WERI-Rb-1 (cell line): ENCODE measurements at regions not wholly inside any gene's neighbourhood (a gene's known extent, or its start where the extent isn't known, plus 50 kb on each side); places are given as distances from the start of the nearest gene placed in this dataset.

Experiments
- DNase-seq: peaks from one replicate; pipeline ENCODE4 v3.0.0-alpha.2; 2020
- H3K27ac ChIP-seq: fragments of 250-450 bp; sonication (Bioruptor Pico); 2 replicates; pipeline ENCODE4 v1.5.1; 2020; ENCODE audit warnings: mild to moderate bottlenecking, moderate library complexity
- H3K27me3 ChIP-seq: fragments of 250-450 bp; sonication (Bioruptor Pico); 2 replicates; pipeline ENCODE4 v1.5.1; 2021; ENCODE audit warnings: mild to moderate bottlenecking, low read depth, moderate library complexity; ENCODE audit not compliant: insufficient read depth, severe bottlenecking
- H3K36me3 ChIP-seq: fragments of 250-450 bp; sonication (Bioruptor Pico); 2 replicates; pipeline ENCODE4 v1.5.1; 2020; ENCODE audit warnings: mild to moderate bottlenecking, moderate library complexity
- H3K4me3 ChIP-seq: 2 replicates; pipeline ENCODE4 v1.5.1; 2011; ENCODE audit warnings: low read depth, mild to moderate bottlenecking, control low read depth, low read length
- H3K9me3 ChIP-seq: fragments of 250-450 bp; sonication (Bioruptor Pico); 2 replicates; pipeline ENCODE4 v1.5.1; 2021; ENCODE audit warnings: mild to moderate bottlenecking, moderate library complexity; ENCODE audit not compliant: severe bottlenecking
- TF ChIP-seq, protein P1 (sequence below): IDR thresholded peaks from 2 replicates; pipeline ENCODE4 v1.5.1; 2011; ENCODE audit warnings: low read depth, mild to moderate bottlenecking, control low read depth, inconsistent platforms, low read length

DNA sequence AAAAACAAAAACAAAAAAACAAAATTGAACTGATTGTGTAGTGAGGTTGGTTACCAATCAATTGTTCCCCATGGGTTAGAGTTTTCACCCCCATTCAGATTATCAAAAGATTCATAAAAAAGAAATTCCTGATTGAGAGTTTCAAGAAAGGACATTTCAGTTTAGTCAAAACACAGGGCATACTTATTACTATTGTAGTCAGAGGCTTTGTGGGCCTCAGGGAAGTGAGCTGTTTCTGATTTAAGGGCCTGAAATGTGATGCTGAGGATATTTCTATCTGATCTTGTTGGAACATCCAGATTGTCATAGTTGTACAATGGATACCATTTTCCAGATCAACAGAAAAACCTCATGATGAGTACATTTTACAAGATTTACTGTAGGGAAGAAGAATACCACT is 368.1 kb upstream of the NETO1 start:
- Histone ChIP-seq H3K36me3 (no peaks in the 10 kb centered on the region), H3K4me3 (no peak overlapping the region), H3K27ac (no peak overlapping the region), H3K9me3 (no peaks in the 10 kb centered on the region), H3K27me3 (no peaks in the 10 kb centered on the region)
- DNase-seq = no peak
- TF ChIP-seq, protein P1, sequence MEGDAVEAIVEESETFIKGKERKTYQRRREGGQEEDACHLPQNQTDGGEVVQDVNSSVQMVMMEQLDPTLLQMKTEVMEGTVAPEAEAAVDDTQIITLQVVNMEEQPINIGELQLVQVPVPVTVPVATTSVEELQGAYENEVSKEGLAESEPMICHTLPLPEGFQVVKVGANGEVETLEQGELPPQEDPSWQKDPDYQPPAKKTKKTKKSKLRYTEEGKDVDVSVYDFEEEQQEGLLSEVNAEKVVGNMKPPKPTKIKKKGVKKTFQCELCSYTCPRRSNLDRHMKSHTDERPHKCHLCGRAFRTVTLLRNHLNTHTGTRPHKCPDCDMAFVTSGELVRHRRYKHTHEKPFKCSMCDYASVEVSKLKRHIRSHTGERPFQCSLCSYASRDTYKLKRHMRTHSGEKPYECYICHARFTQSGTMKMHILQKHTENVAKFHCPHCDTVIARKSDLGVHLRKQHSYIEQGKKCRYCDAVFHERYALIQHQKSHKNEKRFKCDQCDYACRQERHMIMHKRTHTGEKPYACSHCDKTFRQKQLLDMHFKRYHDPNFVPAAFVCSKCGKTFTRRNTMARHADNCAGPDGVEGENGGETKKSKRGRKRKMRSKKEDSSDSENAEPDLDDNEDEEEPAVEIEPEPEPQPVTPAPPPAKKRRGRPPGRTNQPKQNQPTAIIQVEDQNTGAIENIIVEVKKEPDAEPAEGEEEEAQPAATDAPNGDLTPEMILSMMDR = no peak

DNA sequence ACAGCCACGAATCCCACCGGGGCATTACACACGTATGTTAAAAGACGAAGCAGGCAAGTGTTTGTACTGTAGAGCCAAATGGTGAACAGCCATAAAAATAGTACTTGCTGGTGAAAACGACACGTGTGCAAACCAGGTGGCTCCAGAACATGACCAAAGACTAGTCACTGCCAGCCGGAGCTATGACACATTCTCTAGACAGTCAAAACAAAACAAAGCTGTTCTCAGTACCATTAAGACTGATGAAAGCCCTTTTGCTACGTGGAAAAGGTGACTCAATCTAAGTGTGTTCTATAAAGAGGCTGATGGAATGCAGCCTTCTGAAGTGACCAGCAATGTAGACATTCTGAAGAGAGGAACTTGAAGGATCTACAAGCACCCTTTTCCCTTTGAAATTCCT is 367.7 kb upstream of the NETO1 start:
- no peak for DNase-seq
- H3K36me3 ChIP-seq = no peaks in the 10 kb centered on the region
- H3K27ac ChIP-seq = no peak overlapping the region
- H3K27me3 ChIP-seq = no peaks in the 10 kb centered on the region
- no peak overlapping the region for H3K4me3 ChIP-seq
- no peaks in the 10 kb centered on the region for H3K9me3 ChIP-seq
- TF ChIP-seq, protein P1 = no peak

GRCh38 chr18:73232933-73233332 is 365.1 kb upstream of the NETO1 start:
- no peak overlapping the region for H3K4me3 ChIP-seq
- no peaks in the 10 kb centered on the region for H3K36me3 ChIP-seq
- no peaks in the 10 kb centered on the region for H3K27me3 ChIP-seq
- no peak overlapping the region for H3K27ac ChIP-seq
- DNase-seq = no peak
- TF ChIP-seq, protein P1 = no peak
- H3K9me3 ChIP-seq = no peaks in the 10 kb centered on the region

DNA sequence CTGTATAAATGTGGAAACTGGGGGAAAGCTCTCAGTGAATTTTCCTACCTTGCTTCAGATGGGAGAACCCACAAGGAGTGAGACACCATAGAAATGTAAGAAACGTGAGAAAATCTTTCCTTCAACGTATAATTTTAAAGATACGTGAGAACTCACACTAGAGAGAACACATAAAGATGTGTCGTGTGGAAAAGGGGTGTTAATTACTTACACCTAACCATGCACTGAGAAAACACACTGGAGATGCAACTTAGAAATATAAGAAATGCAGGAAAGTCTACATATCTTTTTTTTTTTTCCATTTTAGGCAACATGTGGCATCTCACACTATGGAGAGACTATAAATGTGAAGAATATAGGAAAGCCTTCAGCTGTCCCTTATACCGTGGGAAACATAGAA is 352.9 kb upstream of the NETO1 start:
- no peak for DNase-seq
- TF ChIP-seq, protein P1 = no peak
- Histone ChIP-seq H3K36me3 (no peaks in the 10 kb centered on the region), H3K4me3 (no peak overlapping the region), H3K27ac (no peak overlapping the region), H3K27me3 (no peaks in the 10 kb centered on the region), H3K9me3 (peaks cover 7% of the 10 kb centered on the region)

DNA sequence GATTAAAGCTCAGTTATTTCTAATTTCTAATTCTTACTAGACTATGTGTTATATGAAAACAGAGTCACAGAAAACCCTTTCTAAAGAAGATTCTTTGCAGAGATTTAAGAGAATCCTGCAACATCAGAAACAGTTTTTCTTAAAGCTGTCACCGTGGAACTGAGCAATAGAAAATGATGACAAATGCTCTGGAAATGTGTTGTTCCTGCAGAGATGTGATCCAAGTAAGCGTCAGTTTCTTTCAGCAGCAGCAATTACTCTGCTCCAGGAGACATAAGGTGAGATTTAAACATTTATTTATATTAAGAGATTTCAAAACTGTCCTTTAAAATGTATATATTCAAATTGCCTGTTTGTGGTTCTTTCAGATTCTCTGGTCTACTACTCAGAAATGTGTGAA is 350.5 kb upstream of the NETO1 start:
- H3K27ac ChIP-seq = no peak overlapping the region
- no peak for DNase-seq
- peaks cover 7% of the 10 kb centered on the region for H3K9me3 ChIP-seq
- TF ChIP-seq, protein P1 = no peak
- no peaks in the 10 kb centered on the region for H3K36me3 ChIP-seq
- H3K4me3 ChIP-seq = no peak overlapping the region
- no peaks in the 10 kb centered on the region for H3K27me3 ChIP-seq

DNA sequence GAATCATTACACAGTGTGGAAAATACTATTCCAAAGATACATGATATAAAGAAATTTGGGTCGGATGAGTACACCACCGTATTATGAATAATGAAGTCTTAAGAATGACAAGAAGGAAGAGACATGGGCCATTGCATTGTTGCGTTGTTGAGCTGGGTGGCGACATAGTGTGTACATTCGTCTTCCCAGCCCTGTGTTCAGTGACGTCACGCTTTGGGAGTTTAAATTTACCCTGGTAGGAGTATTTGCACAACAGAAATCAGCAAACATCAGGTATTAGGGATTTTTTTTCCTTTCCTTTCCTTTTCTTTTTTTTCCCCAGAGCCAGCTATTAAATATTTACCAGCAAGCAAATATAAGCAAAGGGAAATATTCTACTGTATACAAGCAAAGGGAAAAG is 347.2 kb upstream of the NETO1 start:
- TF ChIP-seq, protein P1 = no peak
- no peak for DNase-seq
- Histone ChIP-seq H3K36me3 (no peaks in the 10 kb centered on the region), H3K27ac (no peak overlapping the region), H3K27me3 (no peaks in the 10 kb centered on the region), H3K9me3 (peaks cover 3% of the 10 kb centered on the region), H3K4me3 (no peak overlapping the region)
